ENCODE measurements at regions not wholly inside any gene's neighbourhood (a gene's known extent, or its start where the extent isn't known, plus 50 kb on each side); places are given as distances from the start of the nearest gene placed in this dataset.
"Not testable (repeated sequence)": the region's sequence is repeated elsewhere in the genome, so short reads cannot be mapped to it uniquely, and the experiment has no call there.

GRCh38 chr11:34001557-34002064 lies 49.9 kb upstream of the CAPRIN1 start:
- no peaks in the 10 kb centered on the region for H3K4me1 ChIP-seq (ENCODE audit: control insufficient read depth in 2 of 2, insufficient read depth in 2 of 2, low read length in 1 of 2)
- 85 to 89% methylated on average over 10 of the region's 10 CpGs for WGBS, 2 donors
- no peaks in the 10 kb centered on the region for H3K9me3 ChIP-seq (ENCODE audit: control insufficient read depth in 2 of 2, insufficient read depth in 1 of 2, low read depth in 1 of 2, low read length in 1 of 2)

DNA sequence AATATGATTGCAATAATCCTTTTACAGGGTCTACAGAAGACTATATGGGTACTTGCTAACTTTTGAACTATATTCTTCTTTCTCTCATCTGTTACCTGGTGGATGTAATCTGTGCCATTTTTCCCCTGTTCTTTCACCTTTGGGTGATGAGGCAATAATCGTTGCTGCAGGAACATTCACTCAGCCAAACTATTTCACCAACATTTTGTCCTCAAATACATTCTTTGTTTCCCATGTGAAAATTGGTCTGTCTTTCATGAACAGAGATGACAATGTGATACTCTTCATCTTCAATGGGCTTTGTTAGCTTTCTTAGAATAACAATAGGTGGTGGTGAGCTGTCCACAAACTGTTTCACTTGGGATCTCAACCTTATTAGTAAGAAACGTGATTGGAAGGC lies 52.1 kb upstream of the CAPRIN1 start:
- Histone ChIP-seq H3K36me3 (ENCODE audit: control insufficient read depth in 2 of 2, insufficient read depth in 2 of 2, low read length in 1 of 2) (no peaks in the 10 kb centered on the region), H3K4me1 (ENCODE audit: control insufficient read depth in 2 of 2, insufficient read depth in 2 of 2, low read length in 1 of 2) (no peaks in the 10 kb centered on the region), H3K4me3 (ENCODE audit: low read depth in 1 of 2, low read length in 2 of 2) (no peak overlapping the region), H3K27ac (ENCODE audit: low read depth in 2 of 2, low read length in 1 of 2) (no peak overlapping the region), H3K9me3 (ENCODE audit: control insufficient read depth in 2 of 2, insufficient read depth in 1 of 2, low read depth in 1 of 2, low read length in 1 of 2) (no peaks in the 10 kb centered on the region), H3K27me3 (ENCODE audit: control insufficient read depth in 1 of 2, insufficient read depth in 2 of 2, low read length in 2 of 2) (no peaks in the 10 kb centered on the region)
- WGBS, 2 donors, result 65 to 69% methylated on average over 2 of the region's 2 CpGs

More at GRCh38 chr11:34001557-34002064, 49.9 kb upstream of the CAPRIN1 start:
- no peaks in the 10 kb centered on the region for H3K27me3 ChIP-seq (ENCODE audit: control insufficient read depth in 1 of 2, insufficient read depth in 2 of 2, low read length in 2 of 2)
- no peak overlapping the region for H3K27ac ChIP-seq (ENCODE audit: low read depth in 2 of 2, low read length in 1 of 2)
- H3K36me3 ChIP-seq (ENCODE audit: control insufficient read depth in 2 of 2, insufficient read depth in 2 of 2, low read length in 1 of 2), result no peaks in the 10 kb centered on the region
- H3K4me3 ChIP-seq (ENCODE audit: low read depth in 1 of 2, low read length in 2 of 2), result no peak overlapping the region

- no peak overlapping the region for H3K27ac ChIP-seq (ENCODE audit: low read depth in 2 of 2, low read length in 1 of 2)
- no peaks in the 10 kb centered on the region for H3K9me3 ChIP-seq (ENCODE audit: control insufficient read depth in 2 of 2, insufficient read depth in 1 of 2, low read depth in 1 of 2, low read length in 1 of 2)
- H3K4me1 ChIP-seq (ENCODE audit: control insufficient read depth in 2 of 2, insufficient read depth in 2 of 2, low read length in 1 of 2), result no peaks in the 10 kb centered on the region
- WGBS, 2 donors, result 43% methylated on average over 7 of the region's 7 CpGs
- H3K36me3 ChIP-seq (ENCODE audit: control insufficient read depth in 2 of 2, insufficient read depth in 2 of 2, low read length in 1 of 2), result no peaks in the 10 kb centered on the region
- no peaks in the 10 kb centered on the region for H3K27me3 ChIP-seq (ENCODE audit: control insufficient read depth in 1 of 2, insufficient read depth in 2 of 2, low read length in 2 of 2)
- no peak overlapping the region for H3K4me3 ChIP-seq (ENCODE audit: low read depth in 1 of 2, low read length in 2 of 2)
These were observed 53.8 kb upstream of the CAPRIN1 start for GRCh38 chr11:33997584-33998251.

DNA sequence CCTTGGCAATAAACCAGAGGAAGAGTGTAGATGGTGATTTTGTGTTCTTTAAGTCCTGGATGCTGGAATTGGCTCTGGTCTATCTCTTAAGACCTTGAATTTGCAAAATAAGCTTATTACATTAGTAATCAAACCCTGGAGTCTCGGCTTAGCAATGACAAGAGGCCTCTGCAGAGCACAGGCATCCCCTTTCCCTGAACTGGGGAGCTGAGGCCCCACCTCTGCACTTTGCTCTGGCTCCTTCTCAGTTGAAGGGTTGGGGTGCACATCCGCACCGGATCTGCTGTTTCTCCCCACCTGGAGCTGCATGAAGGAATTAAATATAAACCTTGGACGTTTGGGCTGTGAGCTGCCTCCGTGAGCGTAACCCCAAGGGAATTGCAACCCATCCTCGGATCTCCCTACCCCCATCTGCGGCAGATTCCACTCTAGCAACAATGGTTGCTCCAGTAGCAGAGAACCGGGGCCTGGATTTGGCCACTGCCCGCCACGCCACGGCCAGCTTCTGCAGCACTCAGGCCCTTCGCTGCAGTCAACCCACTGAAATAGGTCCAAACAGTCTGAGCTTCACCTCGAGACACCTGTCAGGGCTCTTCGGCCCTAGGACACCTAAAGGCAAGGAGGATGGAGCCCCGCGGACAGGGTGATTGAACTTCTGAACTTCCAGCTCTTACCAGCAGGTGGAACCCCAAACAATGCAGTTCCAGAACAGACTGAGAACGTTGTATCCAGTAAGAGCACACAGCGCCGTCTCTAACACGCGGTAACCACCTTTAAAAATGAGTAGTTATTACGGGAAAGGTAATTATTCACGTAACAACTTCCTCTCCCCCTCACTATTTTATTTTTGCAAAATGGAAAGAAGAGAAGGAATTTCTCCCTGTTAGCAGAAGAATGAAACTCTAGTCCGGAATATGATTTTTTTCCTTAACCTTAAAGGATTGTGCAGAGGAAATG lies 54.8 kb upstream of the CAPRIN1 start:
- Histone ChIP-seq H3K36me3 (ENCODE audit: control insufficient read depth in 2 of 2, insufficient read depth in 2 of 2, low read length in 1 of 2) (no peaks in the 10 kb centered on the region), H3K9me3 (ENCODE audit: control insufficient read depth in 2 of 2, insufficient read depth in 1 of 2, low read depth in 1 of 2, low read length in 1 of 2) (no peaks in the 10 kb centered on the region), H3K4me1 (ENCODE audit: control insufficient read depth in 2 of 2, insufficient read depth in 2 of 2, low read length in 1 of 2) (no peaks in the 10 kb centered on the region), H3K4me3 (ENCODE audit: low read depth in 1 of 2, low read length in 2 of 2) (peak overlapping the region in 1 of 2 donors; percentile 8), H3K27ac (ENCODE audit: low read depth in 2 of 2, low read length in 1 of 2) (no peak overlapping the region), H3K27me3 (ENCODE audit: control insufficient read depth in 1 of 2, insufficient read depth in 2 of 2, low read length in 2 of 2) (no peaks in the 10 kb centered on the region)
- 19 to 20% methylated on average over 25 of the region's 25 CpGs for WGBS, 2 donors

GRCh38 chr11:33994937-33995336 lies 56.6 kb upstream of the CAPRIN1 start:
- WGBS, 2 donors, result 75 to 88% methylated on average over 2 of the region's 2 CpGs
- no peaks in the 10 kb centered on the region for H3K9me3 ChIP-seq (ENCODE audit: control insufficient read depth in 2 of 2, insufficient read depth in 1 of 2, low read depth in 1 of 2, low read length in 1 of 2)
- no peaks in the 10 kb centered on the region for H3K36me3 ChIP-seq (ENCODE audit: control insufficient read depth in 2 of 2, insufficient read depth in 2 of 2, low read length in 1 of 2)
- no peaks in the 10 kb centered on the region for H3K27me3 ChIP-seq (ENCODE audit: control insufficient read depth in 1 of 2, insufficient read depth in 2 of 2, low read length in 2 of 2)
- H3K27ac ChIP-seq (ENCODE audit: low read depth in 2 of 2, low read length in 1 of 2), result no peak overlapping the region
- H3K4me1 ChIP-seq (ENCODE audit: control insufficient read depth in 2 of 2, insufficient read depth in 2 of 2, low read length in 1 of 2), result no peaks in the 10 kb centered on the region
- H3K4me3 ChIP-seq (ENCODE audit: low read depth in 1 of 2, low read length in 2 of 2), result no peak overlapping the region

DNA sequence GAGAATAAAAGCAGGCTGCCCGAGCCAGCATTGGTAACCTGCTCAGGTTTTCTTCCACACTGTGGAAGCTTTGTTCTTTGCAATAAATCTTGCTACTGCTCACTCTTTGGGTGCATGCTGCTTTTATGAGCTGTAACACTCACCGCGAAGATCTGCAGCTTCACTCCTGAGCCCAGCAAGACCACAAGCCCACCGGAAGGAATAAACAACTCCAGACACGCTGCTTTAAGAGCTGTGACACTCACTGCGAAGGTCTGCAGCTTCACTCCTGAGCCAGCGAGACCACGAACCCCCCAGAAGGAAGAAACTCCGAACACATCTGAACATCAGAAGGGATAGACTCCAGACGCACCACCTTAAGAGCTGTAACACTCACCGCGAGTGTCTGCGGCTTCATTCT lies 60.4 kb upstream of the CAPRIN1 start:
- H3K27me3 ChIP-seq (ENCODE audit: control insufficient read depth in 1 of 2, insufficient read depth in 2 of 2, low read length in 2 of 2); H3K4me1 ChIP-seq (ENCODE audit: control insufficient read depth in 2 of 2, insufficient read depth in 2 of 2, low read length in 1 of 2); H3K36me3 ChIP-seq (ENCODE audit: control insufficient read depth in 2 of 2, insufficient read depth in 2 of 2, low read length in 1 of 2); H3K4me3 ChIP-seq (ENCODE audit: low read depth in 1 of 2, low read length in 2 of 2); H3K27ac ChIP-seq (ENCODE audit: low read depth in 2 of 2, low read length in 1 of 2); H3K9me3 ChIP-seq (ENCODE audit: control insufficient read depth in 2 of 2, insufficient read depth in 1 of 2, low read depth in 1 of 2, low read length in 1 of 2): not testable (repeated sequence)
- 71 to 77% methylated on average over 13 of the region's 13 CpGs for WGBS, 2 donors

GRCh38 chr11:33990131-33990530 lies 61.4 kb upstream of the CAPRIN1 start:
- H3K36me3 ChIP-seq (ENCODE audit: control insufficient read depth in 2 of 2, insufficient read depth in 2 of 2, low read length in 1 of 2); H3K27ac ChIP-seq (ENCODE audit: low read depth in 2 of 2, low read length in 1 of 2); H3K4me3 ChIP-seq (ENCODE audit: low read depth in 1 of 2, low read length in 2 of 2); H3K27me3 ChIP-seq (ENCODE audit: control insufficient read depth in 1 of 2, insufficient read depth in 2 of 2, low read length in 2 of 2); H3K9me3 ChIP-seq (ENCODE audit: control insufficient read depth in 2 of 2, insufficient read depth in 1 of 2, low read depth in 1 of 2, low read length in 1 of 2); H3K4me1 ChIP-seq (ENCODE audit: control insufficient read depth in 2 of 2, insufficient read depth in 2 of 2, low read length in 1 of 2): not testable (repeated sequence)
- 92 to 94% methylated on average over 26 to 32 of the region's 32 CpGs for WGBS, 2 donors

DNA sequence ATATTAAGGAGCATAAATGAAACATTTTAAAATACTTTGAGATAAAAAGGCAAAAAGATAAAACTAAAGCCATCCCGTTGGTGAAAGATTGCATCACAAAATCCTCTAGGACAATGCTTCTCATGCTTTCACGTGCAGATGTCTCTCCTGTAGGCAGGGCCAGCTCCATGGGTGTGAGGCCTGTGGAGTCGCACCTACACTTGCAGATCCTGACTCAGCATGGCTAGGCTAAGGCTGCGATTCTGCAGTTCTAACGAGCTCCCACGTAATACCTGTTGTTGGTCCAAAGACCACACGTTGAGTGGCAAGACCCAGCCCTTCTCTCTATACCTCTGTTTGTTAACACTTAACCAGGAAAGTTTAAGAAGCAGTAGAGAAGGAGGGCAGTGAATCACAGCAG lies 62.1 kb upstream of the CAPRIN1 start:
- H3K4me1 ChIP-seq (ENCODE audit: control insufficient read depth in 2 of 2, insufficient read depth in 2 of 2, low read length in 1 of 2), result no peaks in the 10 kb centered on the region
- H3K36me3 ChIP-seq (ENCODE audit: control insufficient read depth in 2 of 2, insufficient read depth in 2 of 2, low read length in 1 of 2), result no peaks in the 10 kb centered on the region
- H3K27ac ChIP-seq (ENCODE audit: low read depth in 2 of 2, low read length in 1 of 2), result no peak overlapping the region
- no peak overlapping the region for H3K4me3 ChIP-seq (ENCODE audit: low read depth in 1 of 2, low read length in 2 of 2)
- H3K27me3 ChIP-seq (ENCODE audit: control insufficient read depth in 1 of 2, insufficient read depth in 2 of 2, low read length in 2 of 2), result no peaks in the 10 kb centered on the region
- WGBS, 2 donors, result 74 to 75% methylated on average over 7 of the region's 7 CpGs
- H3K9me3 ChIP-seq (ENCODE audit: control insufficient read depth in 2 of 2, insufficient read depth in 1 of 2, low read depth in 1 of 2, low read length in 1 of 2), result no peaks in the 10 kb centered on the region

DNA sequence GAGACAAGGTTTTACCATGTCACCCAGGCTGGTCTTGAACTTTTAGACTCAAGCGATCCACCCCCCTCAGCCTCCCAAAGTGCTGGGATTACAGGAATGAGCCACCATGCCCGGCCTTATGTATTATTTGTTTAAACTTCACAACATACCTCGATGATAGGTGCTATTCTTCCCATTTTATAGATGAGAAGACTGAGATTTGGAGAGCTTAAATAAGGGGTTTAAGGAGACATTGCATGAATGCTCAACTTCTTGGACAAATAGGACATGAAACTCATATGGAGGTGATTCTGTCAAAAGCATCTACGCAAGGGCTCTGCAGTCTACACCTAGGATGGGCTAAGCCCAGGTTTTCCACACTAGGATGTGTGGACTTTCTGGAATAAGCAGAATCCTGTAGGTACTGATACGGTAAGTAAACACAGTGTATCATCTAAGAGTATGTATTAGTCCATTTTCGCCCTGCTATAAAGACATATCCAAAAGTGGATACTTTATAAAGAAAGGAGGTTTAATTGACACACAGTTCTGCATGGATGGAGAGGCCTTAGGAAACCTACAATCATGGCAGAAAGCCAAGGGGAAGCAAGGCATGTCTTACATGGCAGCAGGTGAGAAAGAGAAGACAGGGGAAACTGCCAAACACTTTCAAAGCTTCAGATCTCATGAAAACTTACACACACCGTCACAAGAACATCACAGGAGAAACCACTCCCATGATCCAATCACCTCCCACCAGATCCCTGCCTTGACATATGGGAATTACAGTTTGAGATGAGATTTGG lies 62.8 kb upstream of the CAPRIN1 start:
- 81% methylated on average over 7 of the region's 7 CpGs for WGBS, 2 donors
- no peaks in the 10 kb centered on the region for H3K36me3 ChIP-seq (ENCODE audit: control insufficient read depth in 2 of 2, insufficient read depth in 2 of 2, low read length in 1 of 2)
- no peak overlapping the region for H3K4me3 ChIP-seq (ENCODE audit: low read depth in 1 of 2, low read length in 2 of 2)
- H3K9me3 ChIP-seq (ENCODE audit: control insufficient read depth in 2 of 2, insufficient read depth in 1 of 2, low read depth in 1 of 2, low read length in 1 of 2), result no peaks in the 10 kb centered on the region
- no peaks in the 10 kb centered on the region for H3K4me1 ChIP-seq (ENCODE audit: control insufficient read depth in 2 of 2, insufficient read depth in 2 of 2, low read length in 1 of 2)
- no peak overlapping the region for H3K27ac ChIP-seq (ENCODE audit: low read depth in 2 of 2, low read length in 1 of 2)
- H3K27me3 ChIP-seq (ENCODE audit: control insufficient read depth in 1 of 2, insufficient read depth in 2 of 2, low read length in 2 of 2), result no peaks in the 10 kb centered on the region
